Liver (tissue), 8 donors: ENCODE measurements at regions not wholly inside any gene's neighbourhood (a gene's known extent, or its start where the extent isn't known, plus 50 kb on each side); places are given as distances from the start of the nearest gene placed in this dataset.

ENCODE experiments used
- DNase-seq: peaks from one replicate; pipeline ENCODE4 v3.0.0-alpha.2; 2017; ENCODE audit warnings: low spot score
- H3K27ac ChIP-seq, 2 donors: one replicate each; pipeline ENCODE4 v1.7.0; 2013; ENCODE audit warnings: inconsistent platforms in 2 of 2, low read length in 2 of 2, control low read depth in 1 of 2, low read depth in 1 of 2, mild to moderate bottlenecking in 1 of 2
- H3K27me3 ChIP-seq, 4 donors: one replicate each; pipeline versions ENCODE4 v1.6.1 to v1.7.0; 2013; ENCODE audit warnings: low read length in 3 of 4, inconsistent platforms in 1 of 4, mild to moderate bottlenecking in 1 of 4, moderate library complexity in 1 of 4; ENCODE audit not compliant: control insufficient read depth in 4 of 4, insufficient read depth in 4 of 4
- H3K36me3 ChIP-seq, 4 donors: one replicate each; pipeline versions ENCODE4 v1.6.1 to v1.7.0; 2013; ENCODE audit warnings: low read length in 3 of 4, mild to moderate bottlenecking in 3 of 4, low read depth in 1 of 4, moderate library complexity in 1 of 4; ENCODE audit not compliant: control insufficient read depth in 4 of 4, insufficient read depth in 3 of 4
- H3K4me1 ChIP-seq, 4 donors: one replicate each; pipeline versions ENCODE4 v1.6.1 to v1.7.0; 2013; ENCODE audit warnings: low read length in 3 of 4, mild to moderate bottlenecking in 3 of 4, moderate library complexity in 1 of 4; ENCODE audit not compliant: control insufficient read depth in 4 of 4, insufficient read depth in 4 of 4
- H3K4me3 ChIP-seq, 3 donors: one replicate each; pipeline versions ENCODE4 v1.6.1 to v1.7.0; 2013; ENCODE audit warnings: low read length in 3 of 3, control low read depth in 1 of 3, low read depth in 1 of 3, mild to moderate bottlenecking in 1 of 3
- H3K9ac ChIP-seq, 2 donors: one replicate each; pipeline ENCODE4 v1.7.0; 2013; ENCODE audit warnings: low read length in 2 of 2, mild to moderate bottlenecking in 2 of 2, moderate library complexity in 2 of 2, control low read depth in 1 of 2, low read depth in 1 of 2
- H3K9me3 ChIP-seq, 4 donors: one replicate each; pipeline versions ENCODE4 v1.6.1 to v1.7.0; 2013; ENCODE audit warnings: low read length in 3 of 4; ENCODE audit not compliant: control insufficient read depth in 4 of 4
- EGR1 ChIP-seq, 2 donors: IDR thresholded peaks; 2 replicates each; pipeline ENCODE4 v1.6.1; 2016 to 2018; ENCODE audit warnings: antibody characterized with exemption in 2 of 2, low read depth in 2 of 2
- FOXA2 ChIP-seq: IDR thresholded peaks from 2 replicates; pipeline ENCODE4 v1.6.1; 2016; ENCODE audit warnings: antibody characterized with exemption
- HNF4G ChIP-seq: IDR thresholded peaks from 2 replicates; pipeline ENCODE4 v1.6.1; 2016; ENCODE audit warnings: antibody characterized with exemption
- JUND ChIP-seq, 2 donors: IDR thresholded peaks; 2 replicates each; pipeline ENCODE4 v1.6.1; 2016; ENCODE audit warnings: antibody characterized with exemption in 2 of 2
- NR2F2 ChIP-seq: IDR thresholded peaks from 2 replicates; pipeline ENCODE4 v1.6.1; 2016; ENCODE audit warnings: antibody characterized with exemption
- RAD21 ChIP-seq, 2 donors: IDR thresholded peaks; 2 replicates each; pipeline ENCODE4 v1.6.1; 2016; ENCODE audit warnings: antibody characterized with exemption in 2 of 2, mild to moderate bottlenecking in 2 of 2
- RXRA ChIP-seq, 2 donors: IDR thresholded peaks; 2 replicates each; pipeline ENCODE4 v1.6.1; 2017 to 2018; ENCODE audit warnings: antibody characterized with exemption in 2 of 2, mild to moderate bottlenecking in 1 of 2
- SP1 ChIP-seq: IDR thresholded peaks from 2 replicates; pipeline ENCODE4 v1.6.1; 2018; ENCODE audit warnings: antibody characterized with exemption, mild to moderate bottlenecking
- TAF1 ChIP-seq: conservative IDR thresholded peaks from 2 replicates; pipeline ENCODE4 v1.6.1; 2016; ENCODE audit warnings: antibody characterized with exemption, mild to moderate bottlenecking
- YY1 ChIP-seq: IDR thresholded peaks from 2 replicates; pipeline ENCODE4 v1.6.1; 2016; ENCODE audit warnings: antibody characterized with exemption, mild to moderate bottlenecking
- WGBS: extraction: QIAGEN DNeasy Blood & Tissue Kit; methylation state at CpG from one replicate; pipeline ENCODE4 v1.1.7; 2013; 5-methylcytosine and 5-hydroxymethylcytosine counted together
- TF ChIP-seq, protein P1 (sequence below): IDR thresholded peaks from 2 replicates; pipeline ENCODE4 v1.6.1; 2016; ENCODE audit warnings: antibody characterized with exemption
- TF ChIP-seq, protein P2 (sequence below): IDR thresholded peaks from 2 replicates; pipeline ENCODE4 v1.6.1; 2016; ENCODE audit warnings: antibody characterized with exemption, mild to moderate bottlenecking
- TF ChIP-seq, protein P3 (sequence below): IDR thresholded peaks from 2 replicates; pipeline ENCODE4 v1.6.1; 2016; ENCODE audit warnings: antibody characterized with exemption
- TF ChIP-seq, protein P4 (sequence below): IDR thresholded peaks from 2 replicates; pipeline ENCODE4 v1.6.1; 2016; ENCODE audit warnings: antibody characterized with exemption
- TF ChIP-seq, protein P5 (sequence below): fragments of 150-350 bp; IDR thresholded peaks from 2 replicates; pipeline ENCODE4 v1.5.1; 2017; ENCODE audit warnings: improper control_type of control experiment, low read depth, low read length; ENCODE audit not compliant: missing input control
- donor health status: healthy.
- donor health status: healthy.
- donor health status: healthy.
- donor health status: healthy.
- donor health status: healthy.

DNA sequence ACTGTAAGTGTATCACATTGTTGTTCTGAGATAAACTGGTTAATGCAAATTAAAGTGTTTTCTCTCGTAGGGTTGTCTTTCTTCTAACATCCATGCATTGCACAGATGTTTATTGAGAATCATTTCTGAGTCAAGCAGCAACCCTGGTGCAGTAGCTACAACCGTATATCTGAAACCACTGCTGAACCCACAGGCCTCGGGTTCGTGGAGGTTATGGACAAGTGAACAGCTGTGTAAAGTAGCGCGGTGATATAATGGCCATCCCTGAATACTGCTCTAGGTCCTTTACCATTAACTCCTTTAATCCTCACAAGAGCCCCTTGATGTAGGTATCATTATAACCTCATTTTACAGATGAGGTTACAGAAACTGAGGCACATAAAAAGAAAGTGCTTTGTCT is 486.1 kb upstream of the TMEM132C start (continued):
- TF ChIP-seq, protein P1, sequence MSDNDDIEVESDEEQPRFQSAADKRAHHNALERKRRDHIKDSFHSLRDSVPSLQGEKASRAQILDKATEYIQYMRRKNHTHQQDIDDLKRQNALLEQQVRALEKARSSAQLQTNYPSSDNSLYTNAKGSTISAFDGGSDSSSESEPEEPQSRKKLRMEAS, result no peak

DNA sequence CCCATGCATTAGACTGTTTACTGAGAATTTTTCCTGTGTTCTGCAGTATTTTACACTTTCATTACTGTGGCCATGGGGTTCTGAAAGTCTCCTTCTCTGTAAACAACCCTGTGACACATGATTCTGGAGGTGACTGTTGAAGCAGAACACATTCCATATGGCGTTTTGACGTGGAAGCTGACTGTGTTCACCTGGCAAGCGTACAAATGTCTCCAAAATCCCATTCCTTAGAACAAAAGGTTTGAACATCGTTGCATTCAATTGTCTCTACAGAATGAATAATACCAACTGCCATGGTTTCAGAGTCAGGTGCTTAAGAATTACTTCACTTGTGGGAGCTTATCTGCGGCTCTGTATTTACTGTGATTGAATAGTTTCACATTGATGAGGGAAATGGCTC is 485.6 kb upstream of the TMEM132C start:
- H3K9me3 ChIP-seq, result peaks cover 0 to 3% (median 0%) of the 10 kb centered on the region in 4 donors
- no peak overlapping the region for H3K4me3 ChIP-seq
- no peak for DNase-seq
- TF ChIP-seq, protein P2, sequence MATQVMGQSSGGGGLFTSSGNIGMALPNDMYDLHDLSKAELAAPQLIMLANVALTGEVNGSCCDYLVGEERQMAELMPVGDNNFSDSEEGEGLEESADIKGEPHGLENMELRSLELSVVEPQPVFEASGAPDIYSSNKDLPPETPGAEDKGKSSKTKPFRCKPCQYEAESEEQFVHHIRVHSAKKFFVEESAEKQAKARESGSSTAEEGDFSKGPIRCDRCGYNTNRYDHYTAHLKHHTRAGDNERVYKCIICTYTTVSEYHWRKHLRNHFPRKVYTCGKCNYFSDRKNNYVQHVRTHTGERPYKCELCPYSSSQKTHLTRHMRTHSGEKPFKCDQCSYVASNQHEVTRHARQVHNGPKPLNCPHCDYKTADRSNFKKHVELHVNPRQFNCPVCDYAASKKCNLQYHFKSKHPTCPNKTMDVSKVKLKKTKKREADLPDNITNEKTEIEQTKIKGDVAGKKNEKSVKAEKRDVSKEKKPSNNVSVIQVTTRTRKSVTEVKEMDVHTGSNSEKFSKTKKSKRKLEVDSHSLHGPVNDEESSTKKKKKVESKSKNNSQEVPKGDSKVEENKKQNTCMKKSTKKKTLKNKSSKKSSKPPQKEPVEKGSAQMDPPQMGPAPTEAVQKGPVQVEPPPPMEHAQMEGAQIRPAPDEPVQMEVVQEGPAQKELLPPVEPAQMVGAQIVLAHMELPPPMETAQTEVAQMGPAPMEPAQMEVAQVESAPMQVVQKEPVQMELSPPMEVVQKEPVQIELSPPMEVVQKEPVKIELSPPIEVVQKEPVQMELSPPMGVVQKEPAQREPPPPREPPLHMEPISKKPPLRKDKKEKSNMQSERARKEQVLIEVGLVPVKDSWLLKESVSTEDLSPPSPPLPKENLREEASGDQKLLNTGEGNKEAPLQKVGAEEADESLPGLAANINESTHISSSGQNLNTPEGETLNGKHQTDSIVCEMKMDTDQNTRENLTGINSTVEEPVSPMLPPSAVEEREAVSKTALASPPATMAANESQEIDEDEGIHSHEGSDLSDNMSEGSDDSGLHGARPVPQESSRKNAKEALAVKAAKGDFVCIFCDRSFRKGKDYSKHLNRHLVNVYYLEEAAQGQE, result no peak
- H3K9ac ChIP-seq, result no peak overlapping the region
- H3K36me3 ChIP-seq, result no peaks in the 10 kb centered on the region
- no peak overlapping the region for H3K27ac ChIP-seq
- H3K27me3 ChIP-seq, result peaks cover 0 to 8% (median under 1%) of the 10 kb centered on the region in 4 donors
- 72% methylated on average over 5 of the region's 5 CpGs for WGBS
- no peaks in the 10 kb centered on the region for H3K4me1 ChIP-seq

DNA sequence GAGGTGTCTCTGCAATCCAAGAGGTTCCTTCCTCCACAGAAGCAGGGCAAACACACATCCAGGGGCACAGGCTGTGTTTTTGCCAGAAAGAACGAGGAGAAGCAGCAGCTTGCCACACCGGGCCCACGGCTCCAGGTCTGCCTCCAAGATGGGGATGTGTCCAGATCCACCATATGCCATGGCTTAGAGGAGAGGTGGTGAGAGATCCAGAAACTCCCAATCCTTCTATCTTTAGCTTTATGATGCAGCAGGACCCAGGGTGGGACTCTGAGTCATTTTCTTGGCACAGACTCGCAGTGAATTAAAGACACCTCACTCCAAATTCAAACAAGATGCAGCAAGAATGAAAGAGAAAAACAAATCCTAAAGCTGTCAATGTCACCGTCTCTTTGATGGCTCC is 481.4 kb upstream of the TMEM132C start:
- Histone ChIP-seq H3K4me3 (no peak overlapping the region), H3K27me3 (peaks cover 0 to 8% (median under 1%) of the 10 kb centered on the region in 4 donors), H3K9me3 (no peaks in the 10 kb centered on the region), H3K4me1 (no peaks in the 10 kb centered on the region), H3K9ac (no peak overlapping the region), H3K27ac (no peak overlapping the region), H3K36me3 (no peaks in the 10 kb centered on the region)
- 65% methylated on average over 5 of the region's 5 CpGs for WGBS
- no peak for DNase-seq
- TF ChIP-seq, protein P1, result no peak
- TF ChIP-seq, protein P3, sequence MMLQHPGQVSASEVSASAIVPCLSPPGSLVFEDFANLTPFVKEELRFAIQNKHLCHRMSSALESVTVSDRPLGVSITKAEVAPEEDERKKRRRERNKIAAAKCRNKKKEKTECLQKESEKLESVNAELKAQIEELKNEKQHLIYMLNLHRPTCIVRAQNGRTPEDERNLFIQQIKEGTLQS, result no peak
- TF ChIP-seq HNF4G, result no peak
- TF ChIP-seq TAF1, result no peak
- TF ChIP-seq SP1, result no peak
- TF ChIP-seq YY1, result no peak
- TF ChIP-seq FOXA2, result no peak
- TF ChIP-seq RAD21 (IDR thresholded peaks at IDR 0.05), result no peak
- TF ChIP-seq, protein P4, sequence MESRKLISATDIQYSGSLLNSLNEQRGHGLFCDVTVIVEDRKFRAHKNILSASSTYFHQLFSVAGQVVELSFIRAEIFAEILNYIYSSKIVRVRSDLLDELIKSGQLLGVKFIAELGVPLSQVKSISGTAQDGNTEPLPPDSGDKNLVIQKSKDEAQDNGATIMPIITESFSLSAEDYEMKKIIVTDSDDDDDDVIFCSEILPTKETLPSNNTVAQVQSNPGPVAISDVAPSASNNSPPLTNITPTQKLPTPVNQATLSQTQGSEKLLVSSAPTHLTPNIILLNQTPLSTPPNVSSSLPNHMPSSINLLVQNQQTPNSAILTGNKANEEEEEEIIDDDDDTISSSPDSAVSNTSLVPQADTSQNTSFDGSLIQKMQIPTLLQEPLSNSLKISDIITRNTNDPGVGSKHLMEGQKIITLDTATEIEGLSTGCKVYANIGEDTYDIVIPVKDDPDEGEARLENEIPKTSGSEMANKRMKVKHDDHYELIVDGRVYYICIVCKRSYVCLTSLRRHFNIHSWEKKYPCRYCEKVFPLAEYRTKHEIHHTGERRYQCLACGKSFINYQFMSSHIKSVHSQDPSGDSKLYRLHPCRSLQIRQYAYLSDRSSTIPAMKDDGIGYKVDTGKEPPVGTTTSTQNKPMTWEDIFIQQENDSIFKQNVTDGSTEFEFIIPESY, result no peak
- TF ChIP-seq, protein P2, result no peak
- TF ChIP-seq JUND (IDR thresholded peaks at IDR 0.05), result no peak
- TF ChIP-seq NR2F2, result no peak
- no peak for TF ChIP-seq EGR1 (IDR thresholded peaks at IDR 0.05; ENCODE audit: low read depth in 2 of 2)
- TF ChIP-seq, protein P5, sequence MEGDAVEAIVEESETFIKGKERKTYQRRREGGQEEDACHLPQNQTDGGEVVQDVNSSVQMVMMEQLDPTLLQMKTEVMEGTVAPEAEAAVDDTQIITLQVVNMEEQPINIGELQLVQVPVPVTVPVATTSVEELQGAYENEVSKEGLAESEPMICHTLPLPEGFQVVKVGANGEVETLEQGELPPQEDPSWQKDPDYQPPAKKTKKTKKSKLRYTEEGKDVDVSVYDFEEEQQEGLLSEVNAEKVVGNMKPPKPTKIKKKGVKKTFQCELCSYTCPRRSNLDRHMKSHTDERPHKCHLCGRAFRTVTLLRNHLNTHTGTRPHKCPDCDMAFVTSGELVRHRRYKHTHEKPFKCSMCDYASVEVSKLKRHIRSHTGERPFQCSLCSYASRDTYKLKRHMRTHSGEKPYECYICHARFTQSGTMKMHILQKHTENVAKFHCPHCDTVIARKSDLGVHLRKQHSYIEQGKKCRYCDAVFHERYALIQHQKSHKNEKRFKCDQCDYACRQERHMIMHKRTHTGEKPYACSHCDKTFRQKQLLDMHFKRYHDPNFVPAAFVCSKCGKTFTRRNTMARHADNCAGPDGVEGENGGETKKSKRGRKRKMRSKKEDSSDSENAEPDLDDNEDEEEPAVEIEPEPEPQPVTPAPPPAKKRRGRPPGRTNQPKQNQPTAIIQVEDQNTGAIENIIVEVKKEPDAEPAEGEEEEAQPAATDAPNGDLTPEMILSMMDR, result no peak
- no peak for TF ChIP-seq RXRA (IDR thresholded peaks at IDR 0.05)
